GM18520 (cell line): ENCODE measurements at regions not wholly inside any gene's neighbourhood (a gene's known extent, or its start where the extent isn't known, plus 50 kb on each side); places are given as distances from the start of the nearest gene placed in this dataset.
A peak's percentile ranks its signal among the peaks of the same experiment; 100 is the strongest.
"Not testable (repeated sequence)": the region's sequence is repeated elsewhere in the genome, so short reads cannot be mapped to it uniquely, and the experiment has no call there.

Experiments
- ATAC-seq: cut with Tn5 transposase; IDR thresholded peaks from one replicate; pipeline ENCODE4 v1.9.1; 2021; ENCODE audit not compliant: unreplicated experiment

DNA sequence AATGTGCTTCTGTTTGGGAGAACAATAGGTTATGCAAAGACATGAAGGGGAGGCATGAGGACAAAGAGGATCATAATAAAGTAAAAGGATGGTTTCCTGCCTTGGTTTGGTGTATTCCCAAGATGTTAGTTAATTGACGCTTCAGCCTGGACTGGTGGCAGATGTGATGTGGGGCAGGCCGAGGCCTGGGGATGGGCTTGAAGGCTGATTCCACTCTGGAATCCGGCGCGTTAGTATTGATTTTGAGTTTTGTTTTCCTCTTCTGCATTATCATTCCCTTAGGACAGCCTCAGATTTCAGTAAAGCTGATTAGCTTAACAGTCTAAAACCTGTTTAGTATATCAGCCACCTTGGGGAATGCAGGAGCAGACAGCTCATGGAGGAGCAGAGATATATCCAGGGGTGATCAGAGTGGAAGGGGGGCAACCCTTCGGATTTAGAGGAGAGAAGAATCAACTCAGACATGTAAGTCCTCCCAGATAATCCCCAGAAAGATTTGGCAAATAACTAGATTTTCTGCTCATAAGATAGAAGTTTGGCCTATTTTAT, 159.8 kb upstream of the MTPN start:
- ATAC-seq, result no peak

DNA sequence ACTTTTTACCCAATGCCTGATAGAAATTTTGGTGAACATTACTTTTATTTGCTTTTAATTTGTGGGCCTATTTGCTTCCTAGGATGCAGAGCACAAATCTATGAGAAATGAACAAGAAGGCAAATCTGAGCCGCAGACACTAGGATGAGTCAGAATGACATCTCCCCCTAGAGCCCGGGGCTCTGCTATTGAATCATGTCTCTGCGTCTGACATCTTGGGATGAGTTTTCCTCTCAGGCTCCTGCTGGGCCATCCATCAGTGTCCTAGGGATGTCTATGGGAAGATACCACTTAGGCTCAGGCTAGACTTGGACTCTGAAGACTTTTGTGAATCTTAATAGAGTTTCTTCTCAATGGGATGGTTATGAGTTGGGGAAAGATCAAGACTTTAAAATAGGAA, 157.3 kb upstream of the MTPN start:
- no peak for ATAC-seq

DNA sequence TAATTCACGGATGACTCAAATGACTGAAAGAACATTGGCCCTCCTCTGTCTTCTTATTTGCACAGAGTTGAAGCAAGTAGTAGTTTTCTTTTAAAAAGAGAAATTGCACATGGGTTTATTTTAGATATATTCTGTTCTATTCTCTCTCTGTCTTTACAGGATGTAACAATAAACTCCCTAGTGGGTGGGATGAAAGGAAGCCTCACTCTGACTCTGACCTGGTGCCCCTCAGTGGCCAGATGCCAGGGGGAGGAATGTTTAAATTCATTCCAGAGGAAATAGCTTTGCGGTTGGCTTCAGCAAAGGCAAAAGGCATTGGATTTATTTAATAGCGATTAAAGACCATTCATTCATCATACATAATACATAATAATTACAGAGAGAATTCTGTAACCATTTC, 156.4 kb upstream of the MTPN start:
- no peak for ATAC-seq

DNA sequence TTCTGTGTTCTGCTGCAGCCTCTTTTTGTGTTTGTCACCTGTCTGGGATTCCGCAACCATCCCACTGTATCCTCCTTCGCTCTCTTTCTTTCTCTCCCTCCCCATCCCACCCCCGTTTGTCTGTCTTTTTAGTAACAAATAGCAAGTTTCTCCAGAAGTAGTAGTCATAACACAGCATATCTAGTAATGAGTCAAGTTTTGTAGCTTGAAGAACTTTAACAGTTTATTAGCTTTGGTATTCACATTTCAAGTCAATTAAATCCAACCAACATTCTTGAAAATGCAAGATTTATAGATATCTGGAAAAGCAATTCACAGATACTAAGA, 154.1 kb upstream of the MTPN start:
- ATAC-seq, result no peak

DNA sequence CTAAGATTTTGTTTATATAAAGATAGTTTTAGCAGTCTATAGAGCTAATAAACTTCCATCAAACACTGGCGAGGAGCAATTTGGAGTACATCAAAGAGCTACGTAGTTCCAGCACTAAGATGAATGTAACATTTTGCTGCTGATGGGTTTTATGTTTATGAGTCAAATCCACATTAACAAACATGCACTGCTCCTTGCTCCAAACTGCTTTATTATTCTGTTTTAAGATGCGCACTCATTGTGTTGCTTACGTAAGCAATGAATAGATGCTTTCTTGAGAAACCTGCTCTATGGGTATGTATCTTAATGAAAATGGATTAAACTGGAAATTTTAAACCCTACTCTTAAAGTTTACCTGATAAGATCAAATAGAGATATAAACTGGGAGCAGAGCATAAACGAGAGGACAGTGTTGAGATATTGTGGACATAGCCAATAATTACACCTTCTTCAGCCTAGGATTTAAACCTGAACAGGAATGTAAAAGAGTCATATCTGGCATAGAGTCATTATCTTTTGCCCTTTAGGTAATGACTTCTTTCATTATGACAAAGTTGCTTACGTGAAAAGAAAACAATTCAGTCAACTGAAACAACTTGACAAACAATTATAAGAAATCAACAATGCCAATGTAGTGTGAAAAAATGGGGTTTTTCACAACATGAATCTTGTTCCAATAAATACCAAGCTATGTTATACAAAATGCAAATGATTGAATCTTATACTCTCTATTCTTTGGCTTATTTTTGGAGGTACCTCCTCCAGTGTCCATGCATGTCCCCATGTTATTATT, 153.5 kb upstream of the MTPN start:
- no peak for ATAC-seq

DNA sequence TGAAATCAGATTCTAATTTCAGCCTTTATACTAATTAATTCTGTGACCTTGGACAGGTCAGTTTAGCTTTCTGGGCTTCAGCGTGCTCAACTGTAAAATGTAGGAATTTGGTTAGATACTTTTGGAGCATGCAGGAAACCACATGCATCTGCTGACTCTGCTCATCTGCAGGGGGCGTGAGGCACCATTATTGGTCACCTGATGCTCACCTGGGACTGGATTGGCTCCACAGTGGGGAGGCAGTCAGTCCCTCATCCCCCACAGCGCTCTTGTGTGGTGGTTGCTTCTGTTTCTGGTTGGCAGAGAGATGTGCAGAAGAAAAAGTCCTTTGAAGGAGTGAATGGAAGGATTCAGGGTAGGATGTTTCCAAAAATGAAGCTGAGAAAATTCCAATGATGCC, 150.9 kb upstream of the MTPN start:
- no peak for ATAC-seq

DNA sequence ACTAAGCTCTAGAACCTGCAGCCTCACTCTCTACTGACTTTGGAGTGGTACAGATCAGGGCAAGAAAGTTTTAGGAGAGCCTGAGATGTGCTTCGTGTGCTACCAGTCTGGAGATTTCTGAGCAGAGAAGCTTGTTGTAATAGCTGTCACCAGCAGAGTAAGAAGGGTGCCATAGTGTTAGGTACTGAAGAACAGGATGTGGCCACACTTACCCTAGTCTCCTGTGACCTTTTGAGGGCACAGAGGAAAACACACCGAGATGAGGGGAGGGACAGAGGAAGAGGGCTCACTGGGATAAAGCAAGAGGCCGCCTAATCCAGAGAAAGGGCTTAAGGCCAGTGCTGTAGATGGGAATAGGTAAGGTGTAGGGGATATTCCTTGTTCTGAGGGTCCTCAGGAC, 146.2 kb upstream of the MTPN start:
- ATAC-seq, result no peak

DNA sequence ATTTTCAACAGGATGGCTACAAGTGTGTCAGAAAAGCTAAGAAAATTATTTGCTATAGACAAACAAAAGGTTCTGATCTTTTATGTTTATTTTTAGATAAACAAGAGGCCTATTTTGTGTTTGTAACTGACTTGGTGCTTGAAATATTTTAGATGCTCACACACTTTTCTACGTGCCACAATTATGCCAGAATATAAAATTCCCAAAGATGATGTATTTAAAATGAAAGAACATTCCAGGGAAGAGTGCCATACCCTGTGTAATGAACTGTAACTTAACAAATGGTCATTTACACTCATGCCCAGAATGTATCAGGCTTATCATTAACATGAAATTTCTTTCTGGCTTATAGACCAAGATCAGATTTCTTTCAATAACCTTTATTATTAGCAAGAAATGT, 144.9 kb upstream of the MTPN start:
- no peak for ATAC-seq

DNA sequence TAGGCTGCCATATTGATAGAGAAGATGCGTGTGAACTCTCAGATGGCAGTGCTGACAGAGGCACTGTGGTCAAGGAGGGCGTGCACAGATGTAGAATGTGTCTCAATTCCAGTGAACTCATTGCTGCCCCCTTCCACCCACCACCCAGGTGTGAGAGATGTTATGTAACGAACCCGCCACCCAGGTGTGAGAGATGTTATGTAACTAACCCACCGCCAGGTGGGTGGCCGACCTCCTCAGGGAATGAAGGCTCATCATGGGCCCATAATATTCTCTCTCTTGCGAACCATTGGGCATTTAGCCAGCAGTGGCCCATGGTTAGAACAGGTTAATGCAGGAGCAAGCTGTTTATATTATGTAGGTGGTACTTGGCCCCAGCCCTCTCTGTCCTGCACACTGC, 140.4 kb upstream of the MTPN start:
- ATAC-seq, result no peak

DNA sequence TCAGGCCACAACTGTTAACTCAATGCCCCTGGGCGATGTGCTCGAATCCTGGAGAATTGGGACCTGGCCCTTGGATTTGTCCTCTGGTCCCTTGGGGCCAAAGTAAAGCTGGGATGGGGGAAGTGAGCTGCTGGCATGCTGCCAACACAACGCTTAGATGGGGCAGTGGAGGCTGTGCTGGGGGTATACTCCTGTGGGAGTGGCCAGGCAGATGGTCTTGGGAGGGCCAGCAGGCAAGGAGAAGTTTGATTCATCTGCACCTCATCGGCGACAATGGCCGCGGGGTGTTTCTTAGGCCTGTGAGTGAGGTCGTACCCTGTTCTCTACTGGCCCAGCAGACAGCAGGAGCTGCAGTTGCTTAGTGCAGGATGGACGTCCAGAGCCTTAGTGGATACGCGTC, 139.0 kb upstream of the MTPN start:
- no peak for ATAC-seq

DNA sequence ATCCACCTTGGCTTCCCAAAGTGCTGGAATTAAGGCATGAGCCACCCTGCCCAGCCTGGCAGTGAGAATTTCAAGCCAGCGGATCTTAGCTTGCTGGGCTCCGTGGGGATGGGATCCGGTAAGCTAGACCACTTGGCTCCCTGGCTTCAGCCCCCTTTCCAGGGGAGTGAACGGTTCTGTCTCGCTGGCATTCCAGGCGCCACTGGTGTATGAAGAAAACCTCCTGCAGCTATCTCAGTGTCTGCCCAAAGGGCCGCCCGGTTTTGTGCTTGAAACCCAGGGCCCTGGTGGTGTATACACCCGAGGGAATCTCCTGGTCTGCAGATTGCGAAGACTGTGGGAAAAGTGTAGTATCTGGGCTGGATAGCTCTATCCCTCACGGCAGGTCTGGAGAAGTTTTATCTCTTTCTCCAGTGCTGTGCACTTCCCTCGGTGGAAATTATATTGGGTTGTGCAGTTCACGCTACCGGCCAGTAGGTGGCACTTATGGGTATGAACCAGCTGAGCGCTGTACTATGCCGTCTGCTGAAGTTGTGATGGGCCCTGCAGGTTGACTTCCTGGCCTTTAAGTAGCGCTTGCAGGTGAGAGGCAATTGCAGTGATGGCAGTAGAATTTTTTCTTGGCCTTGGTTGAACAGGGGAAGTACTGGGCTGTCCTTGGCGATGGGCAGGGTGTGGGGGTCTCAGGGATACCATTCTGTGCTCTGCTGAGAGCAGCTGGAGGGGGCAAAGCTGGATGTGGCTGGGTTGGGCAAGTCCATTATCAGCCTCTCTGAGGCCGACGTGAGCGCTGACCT, 138.0 kb upstream of the MTPN start:
- ATAC-seq, result peak; percentile 93

DNA sequence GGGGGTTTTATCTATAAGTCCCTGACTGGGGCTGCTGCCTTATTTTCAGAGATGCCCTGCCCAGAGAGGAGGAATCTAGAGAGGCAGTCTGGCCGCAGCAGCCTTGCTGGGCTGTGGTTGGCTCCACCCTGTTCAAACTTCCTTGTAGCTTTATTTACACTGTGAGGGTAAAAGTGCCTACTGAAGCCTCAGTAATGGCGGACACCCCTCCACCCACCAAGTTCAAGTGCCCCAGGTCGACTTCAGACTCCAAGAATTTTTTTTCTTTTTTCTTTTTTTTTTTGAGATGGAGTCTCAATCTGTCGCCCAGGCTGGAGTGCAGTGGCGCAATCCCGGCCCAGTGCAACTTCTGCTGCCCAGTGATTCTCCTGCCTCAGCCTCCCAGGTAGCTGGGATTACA, 137.3 kb upstream of the MTPN start:
- ATAC-seq, result not testable (repeated sequence)

DNA sequence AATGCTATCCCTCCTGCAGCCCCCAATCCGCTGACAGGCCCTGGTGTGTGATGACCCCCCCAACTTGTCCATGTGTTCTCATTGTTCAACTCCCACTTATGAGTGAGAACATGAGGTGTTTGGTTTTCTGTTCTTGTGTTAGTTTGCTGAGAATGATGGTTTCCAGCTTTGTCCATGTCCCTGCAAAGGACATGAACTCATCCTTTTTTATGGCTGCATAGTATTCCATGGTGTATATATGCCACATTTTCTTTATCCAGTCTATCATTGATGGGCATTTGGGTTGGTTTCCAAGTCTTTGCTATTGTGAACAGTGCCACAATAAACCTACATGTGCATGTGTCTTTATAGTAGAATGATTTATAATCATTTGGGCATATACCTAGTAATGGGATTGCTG, 131.9 kb upstream of the MTPN start:
- not testable (repeated sequence) for ATAC-seq

DNA sequence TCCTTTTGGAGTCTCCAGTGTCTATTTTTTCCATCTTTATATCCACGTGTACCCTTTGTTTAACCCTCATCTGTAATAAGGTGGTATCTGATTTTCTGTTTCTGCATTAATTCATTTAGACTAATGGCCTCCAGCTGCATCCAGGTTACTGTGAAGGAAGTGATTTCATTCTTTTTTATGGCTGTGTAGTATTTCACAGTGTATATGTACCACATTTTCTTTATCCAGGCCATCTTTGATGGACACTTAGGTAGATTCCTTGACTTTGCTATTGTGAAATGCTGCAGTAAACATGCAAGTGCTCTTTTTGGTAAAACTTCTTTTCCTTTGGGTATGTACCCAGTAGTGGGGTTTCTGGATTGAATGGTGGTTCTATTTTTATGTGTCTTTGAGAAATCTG, 128.0 kb upstream of the MTPN start:
- no peak for ATAC-seq

DNA sequence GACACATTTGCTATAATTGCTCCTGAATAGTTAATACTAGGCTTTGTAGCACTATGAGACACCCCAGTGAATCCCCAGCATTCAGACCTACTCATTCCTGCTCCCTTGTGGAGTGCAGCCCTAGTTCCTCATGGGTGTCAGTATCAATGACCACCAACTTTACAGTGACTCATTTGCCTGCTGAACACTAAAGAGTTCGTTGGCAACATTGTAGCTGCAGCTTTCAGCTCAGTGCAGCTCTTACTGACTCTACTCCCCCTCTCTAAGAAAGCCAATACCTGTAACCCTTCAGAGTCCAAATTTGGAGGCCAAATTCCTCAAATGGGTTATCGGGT, 127.1 kb upstream of the MTPN start:
- ATAC-seq, result no peak

DNA sequence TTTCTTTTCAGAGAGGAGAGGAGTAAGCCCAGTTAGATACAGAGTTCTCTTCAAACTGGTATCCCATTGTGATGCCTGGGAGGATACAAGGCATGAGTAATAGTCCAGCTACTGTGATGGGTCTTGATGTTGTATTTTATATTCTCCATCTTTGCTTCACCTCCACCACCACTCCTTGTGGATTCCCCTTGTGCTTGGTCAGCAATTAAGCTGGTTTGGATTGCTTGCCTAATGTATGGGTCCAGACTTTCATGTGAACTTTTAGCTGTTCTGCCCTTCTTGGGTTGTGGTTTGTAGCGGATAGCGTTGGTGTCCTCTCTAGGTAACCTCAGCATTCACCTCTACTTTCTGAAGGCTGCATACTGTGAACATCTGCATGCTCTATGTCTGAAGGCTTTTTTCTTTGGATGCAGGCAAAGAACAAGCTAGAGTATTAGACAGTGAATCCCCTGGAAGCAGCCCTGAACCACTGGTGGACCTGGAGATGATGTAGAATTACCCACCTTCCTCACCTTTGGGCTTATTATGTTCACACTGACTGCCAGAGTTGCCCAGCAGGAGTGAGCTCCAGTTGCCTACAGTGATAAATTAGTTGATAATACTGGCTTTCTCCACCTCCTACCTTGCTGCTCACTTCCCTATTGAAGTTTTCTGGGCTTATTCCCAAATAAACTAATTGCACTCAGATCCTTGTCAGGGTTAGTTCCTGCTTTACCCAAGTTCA, 126.5 kb upstream of the MTPN start:
- ATAC-seq, result no peak

DNA sequence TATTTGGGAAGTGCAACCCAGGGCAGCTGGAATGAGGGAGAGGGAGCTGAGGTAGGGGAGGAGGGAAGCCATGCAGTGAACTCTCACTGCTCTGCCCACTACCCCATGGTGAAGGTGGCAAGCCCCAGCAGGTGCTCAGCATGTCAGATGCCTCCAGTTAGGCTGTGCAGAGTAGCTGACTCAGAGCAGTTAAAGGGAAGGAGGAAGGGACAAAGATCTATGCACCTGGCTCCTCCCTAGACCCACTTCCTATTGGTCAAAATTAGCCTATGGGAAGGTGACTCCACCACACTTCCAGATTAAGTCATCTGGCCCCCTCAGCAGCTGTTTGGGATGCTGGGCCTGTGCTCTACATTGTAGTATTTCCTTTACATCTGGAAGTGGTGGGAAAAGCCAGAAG, 125.7 kb upstream of the MTPN start:
- ATAC-seq, result no peak

DNA sequence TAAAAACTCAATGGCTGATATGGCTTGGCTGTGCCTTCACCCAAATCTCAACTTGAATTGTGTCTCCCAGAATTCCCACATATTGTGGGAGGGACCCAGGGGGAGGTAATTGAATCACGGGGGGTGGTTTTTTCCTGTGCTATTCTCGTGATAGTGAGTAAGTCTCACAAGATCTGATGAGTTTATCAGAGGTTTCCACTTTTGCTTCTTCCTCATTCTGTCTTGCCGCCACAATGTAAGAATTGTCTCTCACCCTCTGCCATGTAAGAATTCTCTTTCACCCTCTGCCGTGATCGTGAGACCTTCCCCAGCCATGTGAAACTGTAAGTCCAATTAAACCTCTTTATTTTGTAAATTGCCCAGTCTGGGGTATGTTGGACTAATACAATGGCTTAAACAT, 115.6 kb upstream of the MTPN start:
- not testable (repeated sequence) for ATAC-seq

DNA sequence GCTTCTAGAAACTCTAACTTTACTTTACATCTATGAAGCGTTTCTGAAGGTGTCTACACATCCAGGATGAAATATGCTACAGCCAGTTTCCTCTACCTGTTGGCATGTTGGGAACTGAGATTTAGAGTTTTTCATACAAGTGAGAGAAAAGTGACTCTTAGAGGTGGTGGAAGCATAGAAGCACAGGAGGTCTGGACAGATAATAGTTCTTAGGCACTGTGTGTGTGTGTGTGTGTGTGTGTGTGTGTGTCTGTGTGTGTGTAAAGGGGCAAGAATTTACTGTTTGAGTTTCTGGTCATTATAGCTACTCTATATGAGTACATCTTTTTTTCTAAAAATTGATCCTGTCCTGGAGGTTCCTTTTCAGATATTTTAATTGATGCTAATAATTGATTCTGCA, 110.7 kb upstream of the MTPN start:
- ATAC-seq, result no peak

DNA sequence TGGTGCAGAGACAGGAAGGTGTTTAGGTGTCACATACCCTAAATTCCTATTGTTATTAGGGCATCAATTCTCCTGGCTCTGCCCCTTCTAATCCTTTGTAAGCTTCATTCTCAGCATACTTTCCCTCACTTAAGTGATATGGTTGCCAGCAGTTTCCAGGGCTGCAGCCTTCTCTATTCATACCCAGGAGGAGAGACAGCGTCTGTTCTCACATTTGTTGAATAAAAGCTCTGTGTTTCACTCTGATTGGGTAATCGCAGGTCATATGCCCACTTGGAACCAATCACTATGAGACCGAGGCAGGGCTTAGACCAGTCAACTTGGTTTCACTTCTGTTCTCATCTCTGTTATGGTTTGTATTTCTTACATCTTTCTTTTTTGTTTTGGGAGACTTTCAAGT, 109.6 kb upstream of the MTPN start:
- peak; percentile 96 for ATAC-seq

DNA sequence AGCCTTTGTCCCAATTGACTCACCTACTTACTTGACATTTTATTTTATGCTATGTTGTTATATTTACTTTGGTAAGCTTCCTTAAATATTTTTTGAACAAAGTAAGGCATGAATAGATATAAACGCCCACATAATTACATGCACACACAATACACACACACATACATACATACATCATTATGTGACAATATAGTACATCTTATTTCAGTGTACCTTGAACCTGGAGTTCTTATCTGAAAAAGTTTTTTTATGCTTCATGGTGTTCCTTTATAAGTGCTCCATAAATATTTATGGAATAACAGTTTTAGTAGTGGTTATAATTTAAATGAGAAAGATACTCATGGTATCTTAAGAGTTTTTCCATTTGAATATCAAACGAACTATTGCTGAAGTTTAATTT, 102.8 kb upstream of the MTPN start:
- ATAC-seq, result no peak

DNA sequence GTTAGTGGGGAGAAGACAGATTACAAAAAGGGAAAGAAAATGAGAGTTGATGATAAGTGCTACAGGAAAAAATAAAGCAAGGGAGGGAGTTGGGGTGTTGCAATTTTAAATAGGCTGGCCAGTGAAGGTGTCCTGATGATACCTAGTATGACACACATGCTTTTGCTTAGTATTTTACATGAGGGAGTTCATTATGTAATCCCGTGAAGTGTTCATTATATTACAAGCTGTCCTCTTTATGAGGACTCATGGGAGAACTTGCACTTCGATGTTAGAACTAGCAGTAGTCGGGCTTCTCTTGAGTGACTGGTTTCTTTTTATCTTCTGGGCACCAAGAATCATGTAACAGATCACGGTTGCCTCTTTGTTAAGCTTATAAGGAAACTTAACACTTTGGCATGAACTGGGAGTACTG, 102.3 kb upstream of the MTPN start:
- no peak for ATAC-seq
